ENCODE measurements at regions not wholly inside any gene's neighbourhood (a gene's known extent, or its start where the extent isn't known, plus 50 kb on each side); places are given as distances from the start of the nearest gene placed in this dataset.

- TF ChIP-seq CTCF (IDR thresholded peaks at IDR 0.05) (no peak), SREBF2 (IDR thresholded peaks at IDR 0.05) (no peak), MAX (IDR thresholded peaks at IDR 0.05) (no peak), SMC3 (IDR thresholded peaks at IDR 0.05) (no peak)
Measured at GRCh38 chr20:5265662-5265985, 51.1 kb downstream of the PROKR2 start.

Data from A549 (cell line).